ENCODE measurements at regions not wholly inside any gene's neighbourhood (a gene's known extent, or its start where the extent isn't known, plus 50 kb on each side); places are given as distances from the start of the nearest gene placed in this dataset.

GRCh38 chr3:1727242-1727641 lies 371.4 kb upstream of the CNTN4 start:
- DNase-seq (ENCODE audit: low spot score), result no peak
- intact Hi-C loops (cut with micrococcal nuclease; ENCODE audit: unreplicated experiment), result no loop called here
- Histone ChIP-seq H3K27ac (ENCODE audit: low read depth, low read length, poor library complexity, severe bottlenecking) (no peak overlapping the region), H3K27me3 (replicated peaks; ENCODE audit: insufficient read depth, low read depth, low read length, poor library complexity) (no peaks in the 10 kb centered on the region), H3K4me3 (ENCODE audit: low read depth, low read length, poor library complexity, severe bottlenecking) (no peak overlapping the region), H3K36me3 (ENCODE audit: insufficient read depth, low read length, poor library complexity, severe bottlenecking) (no peaks in the 10 kb centered on the region), H3K4me1 (ENCODE audit: insufficient read depth, low read length, poor library complexity, severe bottlenecking) (no peaks in the 10 kb centered on the region), H3K9me3 (ENCODE audit: low read depth, low read length, poor library complexity, severe bottlenecking) (peaks cover 6% of the 10 kb centered on the region)
- TF ChIP-seq EZH2 (IDR thresholded peaks at IDR 0.05; ENCODE audit: borderline replicate concordance, low read depth, low read length, poor library complexity, severe bottlenecking) (no peak), CTCF (conservative IDR thresholded peaks at IDR 0.05; ENCODE audit: low read depth, low read length) (no peak)
- CTCF ChIA-PET, result no interaction called here
- POLR2A ChIA-PET (ENCODE audit: low non-redundant PET), result no interaction called here
- BruUV-seq (replicated peaks), result no TSS peak

GRCh38 chr3:1728510-1728909 lies 370.2 kb upstream of the CNTN4 start:
- H3K27ac ChIP-seq (ENCODE audit: low read depth, low read length, poor library complexity, severe bottlenecking), result no peak overlapping the region
- H3K27me3 ChIP-seq (replicated peaks; ENCODE audit: insufficient read depth, low read depth, low read length, poor library complexity), result no peaks in the 10 kb centered on the region
- no peak overlapping the region for H3K4me3 ChIP-seq (ENCODE audit: low read depth, low read length, poor library complexity, severe bottlenecking)
- POLR2A ChIA-PET (ENCODE audit: low non-redundant PET), result no interaction called here
- no peaks in the 10 kb centered on the region for H3K4me1 ChIP-seq (ENCODE audit: insufficient read depth, low read length, poor library complexity, severe bottlenecking)
- H3K36me3 ChIP-seq (ENCODE audit: insufficient read depth, low read length, poor library complexity, severe bottlenecking), result no peaks in the 10 kb centered on the region
- CTCF ChIA-PET, result no interaction called here
- intact Hi-C loops (cut with micrococcal nuclease; ENCODE audit: unreplicated experiment), result no loop called here
- no peak for DNase-seq (ENCODE audit: low spot score)
- TF ChIP-seq EZH2 (IDR thresholded peaks at IDR 0.05; ENCODE audit: borderline replicate concordance, low read depth, low read length, poor library complexity, severe bottlenecking) (no peak), CTCF (conservative IDR thresholded peaks at IDR 0.05; ENCODE audit: low read depth, low read length) (no peak)
- H3K9me3 ChIP-seq (ENCODE audit: low read depth, low read length, poor library complexity, severe bottlenecking), result peaks cover 6% of the 10 kb centered on the region
- BruUV-seq (replicated peaks), result no TSS peak

GRCh38 chr3:1734494-1735122 lies 364.1 kb upstream of the CNTN4 start:
- no peaks in the 10 kb centered on the region for H3K27me3 ChIP-seq (replicated peaks; ENCODE audit: insufficient read depth, low read depth, low read length, poor library complexity)
- peaks cover 18% of the 10 kb centered on the region for H3K9me3 ChIP-seq (ENCODE audit: low read depth, low read length, poor library complexity, severe bottlenecking)
- no TSS peak for BruUV-seq (replicated peaks)
- H3K27ac ChIP-seq (ENCODE audit: low read depth, low read length, poor library complexity, severe bottlenecking), result no peak overlapping the region
- CTCF ChIA-PET, result no interaction called here
- no peaks in the 10 kb centered on the region for H3K36me3 ChIP-seq (ENCODE audit: insufficient read depth, low read length, poor library complexity, severe bottlenecking)
- no peak for TF ChIP-seq EZH2 (IDR thresholded peaks at IDR 0.05; ENCODE audit: borderline replicate concordance, low read depth, low read length, poor library complexity, severe bottlenecking)
- TF ChIP-seq CTCF (conservative IDR thresholded peaks at IDR 0.05; ENCODE audit: low read depth, low read length), result no peak
- POLR2A ChIA-PET (ENCODE audit: low non-redundant PET), result no interaction called here
- DNase-seq (ENCODE audit: low spot score), result no peak
- intact Hi-C loops (cut with micrococcal nuclease; ENCODE audit: unreplicated experiment), result no loop called here
- H3K4me1 ChIP-seq (ENCODE audit: insufficient read depth, low read length, poor library complexity, severe bottlenecking), result no peaks in the 10 kb centered on the region
- no peak overlapping the region for H3K4me3 ChIP-seq (ENCODE audit: low read depth, low read length, poor library complexity, severe bottlenecking)

All from A673 (cell line).